ENCODE measurements at regions not wholly inside any gene's neighbourhood (a gene's known extent, or its start where the extent isn't known, plus 50 kb on each side); places are given as distances from the start of the nearest gene placed in this dataset.

GRCh38 chr2:2690985-2691384 lies 359.9 kb upstream of the MYT1L start:
- no peak for DNase-seq (ENCODE audit: low read depth in 2 of 2)
- no peak for TF ChIP-seq CTCF (IDR thresholded peaks at IDR 0.05; ENCODE audit: low read depth, low read length)
- H3K4me3 ChIP-seq (replicated peaks in 1 of 2; ENCODE audit: low read depth in 2 of 2, low read length in 2 of 2) = no peak overlapping the region

- H3K4me3 ChIP-seq (replicated peaks in 1 of 2; ENCODE audit: low read depth in 2 of 2, low read length in 2 of 2) = no peak overlapping the region
- no peak for DNase-seq (ENCODE audit: low read depth in 2 of 2)
- TF ChIP-seq CTCF (IDR thresholded peaks at IDR 0.05; ENCODE audit: low read depth, low read length) = no peak
These were observed 358.2 kb upstream of the MYT1L start for GRCh38 chr2:2689306-2689705.

GRCh38 chr2:2688254-2688653 lies 357.2 kb upstream of the MYT1L start:
- no peak for DNase-seq (ENCODE audit: low read depth in 2 of 2)
- H3K4me3 ChIP-seq (replicated peaks in 1 of 2; ENCODE audit: low read depth in 2 of 2, low read length in 2 of 2) = no peak overlapping the region
- TF ChIP-seq CTCF (IDR thresholded peaks at IDR 0.05; ENCODE audit: low read depth, low read length) = no peak

- no peak overlapping the region for H3K4me3 ChIP-seq (replicated peaks in 1 of 2; ENCODE audit: low read depth in 2 of 2, low read length in 2 of 2)
- DNase-seq (ENCODE audit: low read depth in 2 of 2) = no peak
- no peak for TF ChIP-seq CTCF (IDR thresholded peaks at IDR 0.05; ENCODE audit: low read depth, low read length)
These were observed 356.7 kb upstream of the MYT1L start for GRCh38 chr2:2687745-2688144.

- no peak for DNase-seq (ENCODE audit: low read depth in 2 of 2)
- no peak overlapping the region for H3K4me3 ChIP-seq (replicated peaks in 1 of 2; ENCODE audit: low read depth in 2 of 2, low read length in 2 of 2)
- TF ChIP-seq CTCF (IDR thresholded peaks at IDR 0.05; ENCODE audit: low read depth, low read length) = no peak
These were observed 355.1 kb upstream of the MYT1L start for GRCh38 chr2:2686222-2686621.

GRCh38 chr2:2683606-2684224 lies 352.6 kb upstream of the MYT1L start:
- TF ChIP-seq CTCF (IDR thresholded peaks at IDR 0.05; ENCODE audit: low read depth, low read length) = no peak
- DNase-seq (ENCODE audit: low read depth in 2 of 2) = no peak
- H3K4me3 ChIP-seq (replicated peaks in 1 of 2; ENCODE audit: low read depth in 2 of 2, low read length in 2 of 2) = no peak overlapping the region
